ENCODE measurements at regions not wholly inside any gene's neighbourhood (a gene's known extent, or its start where the extent isn't known, plus 50 kb on each side); places are given as distances from the start of the nearest gene placed in this dataset.

- TF ChIP-seq EZH2phosphoT487 (IDR thresholded peaks at IDR 0.05; ENCODE audit: low read length): no peak
- TF ChIP-seq, protein P1, sequence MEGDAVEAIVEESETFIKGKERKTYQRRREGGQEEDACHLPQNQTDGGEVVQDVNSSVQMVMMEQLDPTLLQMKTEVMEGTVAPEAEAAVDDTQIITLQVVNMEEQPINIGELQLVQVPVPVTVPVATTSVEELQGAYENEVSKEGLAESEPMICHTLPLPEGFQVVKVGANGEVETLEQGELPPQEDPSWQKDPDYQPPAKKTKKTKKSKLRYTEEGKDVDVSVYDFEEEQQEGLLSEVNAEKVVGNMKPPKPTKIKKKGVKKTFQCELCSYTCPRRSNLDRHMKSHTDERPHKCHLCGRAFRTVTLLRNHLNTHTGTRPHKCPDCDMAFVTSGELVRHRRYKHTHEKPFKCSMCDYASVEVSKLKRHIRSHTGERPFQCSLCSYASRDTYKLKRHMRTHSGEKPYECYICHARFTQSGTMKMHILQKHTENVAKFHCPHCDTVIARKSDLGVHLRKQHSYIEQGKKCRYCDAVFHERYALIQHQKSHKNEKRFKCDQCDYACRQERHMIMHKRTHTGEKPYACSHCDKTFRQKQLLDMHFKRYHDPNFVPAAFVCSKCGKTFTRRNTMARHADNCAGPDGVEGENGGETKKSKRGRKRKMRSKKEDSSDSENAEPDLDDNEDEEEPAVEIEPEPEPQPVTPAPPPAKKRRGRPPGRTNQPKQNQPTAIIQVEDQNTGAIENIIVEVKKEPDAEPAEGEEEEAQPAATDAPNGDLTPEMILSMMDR (IDR thresholded peaks at IDR 0.05; ENCODE audit: low read length): no peak
Measured at GRCh38 chr10:16001581-16001980, 141.3 kb upstream of the MINDY3 start.
